ENCODE measurements at regions not wholly inside any gene's neighbourhood (a gene's known extent, or its start where the extent isn't known, plus 50 kb on each side); places are given as distances from the start of the nearest gene placed in this dataset.

- no peak for TF ChIP-seq CTCF (IDR thresholded peaks at IDR 0.05)
- TF ChIP-seq POLR2A (IDR thresholded peaks at IDR 0.05) = no peak
These were observed 1343.7 kb downstream of the BRD1 start for GRCh38 chr22:48483764-48484528.

Measured in tibial nerve (tissue), 3 donors.